HepG2 (cell line): ENCODE measurements at regions not wholly inside any gene's neighbourhood (a gene's known extent, or its start where the extent isn't known, plus 50 kb on each side); places are given as distances from the start of the nearest gene placed in this dataset.
A peak's percentile ranks its signal among the peaks of the same experiment; 100 is the strongest.

Experiments
- BORCS8-MEF2B ChIP-seq: sonication (generic); formaldehyde crosslinking; IDR thresholded peaks from 2 replicates; pipeline ENCODE4 v1.8.0; 2022; ENCODE audit warnings: mild to moderate bottlenecking, missing genetic modification reagents
- ELF3 ChIP-seq: IDR thresholded peaks from 2 replicates; pipeline ENCODE4 v1.6.1; 2016; ENCODE audit warnings: missing genetic modification reagents, missing compliant biosample characterization
- FOXA1 ChIP-seq, 2 experiments: fragments of 450-650 bp in 1 of 2; sonication (generic) in 1 of 2; formaldehyde crosslinking in 1 of 2; IDR thresholded peaks; 2 replicates each; pipeline versions ENCODE4 v1.4.0 to v1.6.1; 2016 to 2020; ENCODE audit warnings: missing genetic modification reagents in 1 of 2
- FOXA3 ChIP-seq: IDR thresholded peaks from 2 replicates; pipeline ENCODE4 v1.6.1; 2016; ENCODE audit warnings: missing genetic modification reagents, missing compliant biosample characterization
- HES4 ChIP-seq: sonication (generic); formaldehyde crosslinking; IDR thresholded peaks from 2 replicates; pipeline ENCODE4 v1.9.0; 2021; ENCODE audit warnings: mild to moderate bottlenecking, missing genetic modification reagents, borderline replicate concordance
- HNF4A ChIP-seq: sonication (generic); formaldehyde crosslinking; IDR thresholded peaks from 2 replicates; pipeline ENCODE4 v1.4.0; 2020; ENCODE audit warnings: missing genetic modification reagents
- KAT8 ChIP-seq: IDR thresholded peaks from 2 replicates; pipeline ENCODE4 v1.6.1; 2016; ENCODE audit warnings: missing genetic modification reagents, missing compliant biosample characterization
- NR2F2 ChIP-seq: IDR thresholded peaks from 2 replicates; pipeline ENCODE4 v1.6.1; 2012; ENCODE audit warnings: low read depth, inconsistent platforms, borderline replicate concordance
- PHF21A ChIP-seq: sonication (generic); formaldehyde crosslinking; IDR thresholded peaks from 2 replicates; pipeline ENCODE4 v1.5.0; 2020; ENCODE audit warnings: mild to moderate bottlenecking, missing genetic modification reagents
- THAP11 ChIP-seq: IDR thresholded peaks from 2 replicates; pipeline ENCODE4 v1.6.1; 2016; ENCODE audit warnings: missing biosample characterization, missing genetic modification reagents
- TRIM24 ChIP-seq: sonication (generic); formaldehyde crosslinking; IDR thresholded peaks from 2 replicates; pipeline ENCODE4 v1.8.0; 2022; ENCODE audit warnings: mild to moderate bottlenecking, missing genetic modification reagents
- ZBTB38 ChIP-seq: sonication (generic); formaldehyde crosslinking; IDR thresholded peaks from 2 replicates; pipeline ENCODE4 v1.5.1; 2020; ENCODE audit warnings: mild to moderate bottlenecking, missing genetic modification reagents
- ZFP82 ChIP-seq: sonication (generic); formaldehyde crosslinking; IDR thresholded peaks from 2 replicates; pipeline ENCODE4 v1.5.1; 2020; ENCODE audit warnings: mild to moderate bottlenecking, missing genetic modification reagents, borderline replicate concordance
- ZIK1 ChIP-seq: sonication (generic); formaldehyde crosslinking; IDR thresholded peaks from 2 replicates; pipeline ENCODE4 v1.5.0; 2020; ENCODE audit warnings: mild to moderate bottlenecking, low read depth, missing genetic modification reagents, borderline replicate concordance
- ZNF160 ChIP-seq: sonication (generic); formaldehyde crosslinking; IDR thresholded peaks from 2 replicates; pipeline ENCODE4 v1.8.0; 2022; ENCODE audit warnings: mild to moderate bottlenecking, inconsistent platforms, missing genetic modification reagents
- ZNF292 ChIP-seq: sonication (generic); formaldehyde crosslinking; IDR thresholded peaks from 2 replicates; pipeline ENCODE4 v1.8.1; 2022; ENCODE audit warnings: mild to moderate bottlenecking, low read depth, missing genetic modification reagents, borderline replicate concordance
- ZNF350 ChIP-seq: sonication (generic); formaldehyde crosslinking; IDR thresholded peaks from 2 replicates; pipeline ENCODE4 v1.4.0; 2020; ENCODE audit warnings: mild to moderate bottlenecking, low read depth, missing genetic modification reagents, borderline replicate concordance
- ZNF629 ChIP-seq: sonication (generic); formaldehyde crosslinking; conservative IDR thresholded peaks from 2 replicates; pipeline ENCODE4 v1.5.0; 2020; ENCODE audit warnings: missing genetic modification reagents
- ZNF749 ChIP-seq: sonication (generic); formaldehyde crosslinking; IDR thresholded peaks from 2 replicates; pipeline ENCODE4 v1.8.0; 2022; ENCODE audit warnings: mild to moderate bottlenecking, missing genetic modification reagents, moderate library complexity, borderline replicate concordance
- TF ChIP-seq, protein P1 (sequence below): IDR thresholded peaks from 2 replicates; pipeline ENCODE4 v1.6.1; 2016; ENCODE audit warnings: low read depth
- TF ChIP-seq, protein P2 (sequence below): sonication (generic); formaldehyde crosslinking; IDR thresholded peaks from 2 replicates; pipeline ENCODE4 v1.8.0; 2022; ENCODE audit warnings: mild to moderate bottlenecking, missing genetic modification reagents
- TF ChIP-seq, protein P3 (sequence below): sonication (generic); formaldehyde crosslinking; IDR thresholded peaks from 2 replicates; pipeline ENCODE4 v1.8.0; 2022; ENCODE audit warnings: missing genetic modification reagents, mild to moderate bottlenecking, moderate library complexity, borderline replicate concordance
- TF ChIP-seq, protein P4 (sequence below): sonication (generic); formaldehyde crosslinking; IDR thresholded peaks from 2 replicates; pipeline ENCODE4 v1.4.0; 2020; ENCODE audit warnings: missing genetic modification reagents, borderline replicate concordance

DNA sequence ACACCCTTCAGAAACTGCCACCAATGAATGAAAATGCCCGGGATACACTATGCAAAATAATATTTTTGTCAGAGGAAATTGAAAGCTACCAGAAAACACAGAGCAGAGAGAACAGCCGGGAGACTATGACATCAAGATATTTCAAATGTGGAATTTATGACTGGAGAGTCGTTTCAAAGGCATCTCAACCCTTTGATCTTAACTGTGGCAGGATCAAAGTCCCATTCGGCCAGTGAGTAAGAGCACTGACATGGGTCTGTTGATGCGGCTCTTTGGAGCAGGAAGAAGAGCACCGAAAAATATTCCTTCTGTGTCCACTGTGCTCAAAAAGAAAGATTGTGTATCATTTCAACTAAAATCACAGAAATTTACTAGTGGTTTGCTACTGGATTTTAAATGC, 201.9 kb downstream of the RFC3 start (continued):
- TF ChIP-seq, protein P1, sequence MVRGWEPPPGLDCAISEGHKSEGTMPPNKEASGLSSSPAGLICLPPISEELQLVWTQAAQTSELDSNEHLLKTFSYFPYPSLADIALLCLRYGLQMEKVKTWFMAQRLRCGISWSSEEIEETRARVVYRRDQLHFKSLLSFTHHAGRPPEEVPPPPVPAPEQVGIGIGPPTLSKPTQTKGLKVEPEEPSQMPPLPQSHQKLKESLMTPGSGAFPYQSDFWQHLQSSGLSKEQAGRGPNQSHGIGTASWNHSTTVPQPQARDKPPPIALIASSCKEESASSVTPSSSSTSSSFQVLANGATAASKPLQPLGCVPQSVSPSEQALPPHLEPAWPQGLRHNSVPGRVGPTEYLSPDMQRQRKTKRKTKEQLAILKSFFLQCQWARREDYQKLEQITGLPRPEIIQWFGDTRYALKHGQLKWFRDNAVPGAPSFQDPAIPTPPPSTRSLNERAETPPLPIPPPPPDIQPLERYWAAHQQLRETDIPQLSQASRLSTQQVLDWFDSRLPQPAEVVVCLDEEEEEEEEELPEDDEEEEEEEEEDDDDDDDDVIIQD (CRISPR knock-in tag) = peak; percentile 95
- TF ChIP-seq ZBTB38 (CRISPR knock-in tag) (no peak), HES4 (CRISPR knock-in tag) (no peak), FOXA1 (IDR thresholded peaks at IDR 0.05) (no peak), FOXA1 (CRISPR knock-in tag; IDR thresholded peaks at IDR 0.05) (peak; percentile 45; the same call in 1 of the 2 replicates), TRIM24 (CRISPR knock-in tag) (no peak), ELF3 (CRISPR knock-in tag) (peak; percentile 96), ZFP82 (no peak), KAT8 (peak; percentile 24; the same call in 1 of the 2 replicates), ZNF350 (CRISPR knock-in tag) (no peak), ZNF749 (CRISPR knock-in tag) (no peak), PHF21A (CRISPR knock-in tag) (peak; percentile 57; the same call in 1 of the 2 replicates), BORCS8-MEF2B (CRISPR knock-in tag) (no peak), FOXA3 (peak; percentile 73), NR2F2 (0 out of 2 replicates have a peak, but pooled peaks have one; percentile 44), ZNF160 (CRISPR knock-in tag) (no peak), THAP11 (CRISPR knock-in tag) (peak; percentile 45; the same call in 1 of the 2 replicates), ZNF629 (CRISPR knock-in tag) (peak; percentile 31; the same call in 1 of the 2 replicates), ZNF292 (CRISPR knock-in tag) (peak; percentile 85; the same call in 1 of the 2 replicates), ZIK1 (no peak), HNF4A (peak; percentile 97)
- TF ChIP-seq, protein P2, sequence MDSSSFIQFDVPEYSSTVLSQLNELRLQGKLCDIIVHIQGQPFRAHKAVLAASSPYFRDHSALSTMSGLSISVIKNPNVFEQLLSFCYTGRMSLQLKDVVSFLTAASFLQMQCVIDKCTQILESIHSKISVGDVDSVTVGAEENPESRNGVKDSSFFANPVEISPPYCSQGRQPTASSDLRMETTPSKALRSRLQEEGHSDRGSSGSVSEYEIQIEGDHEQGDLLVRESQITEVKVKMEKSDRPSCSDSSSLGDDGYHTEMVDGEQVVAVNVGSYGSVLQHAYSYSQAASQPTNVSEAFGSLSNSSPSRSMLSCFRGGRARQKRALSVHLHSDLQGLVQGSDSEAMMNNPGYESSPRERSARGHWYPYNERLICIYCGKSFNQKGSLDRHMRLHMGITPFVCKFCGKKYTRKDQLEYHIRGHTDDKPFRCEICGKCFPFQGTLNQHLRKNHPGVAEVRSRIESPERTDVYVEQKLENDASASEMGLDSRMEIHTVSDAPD (CRISPR knock-in tag) = no peak
- TF ChIP-seq, protein P3, sequence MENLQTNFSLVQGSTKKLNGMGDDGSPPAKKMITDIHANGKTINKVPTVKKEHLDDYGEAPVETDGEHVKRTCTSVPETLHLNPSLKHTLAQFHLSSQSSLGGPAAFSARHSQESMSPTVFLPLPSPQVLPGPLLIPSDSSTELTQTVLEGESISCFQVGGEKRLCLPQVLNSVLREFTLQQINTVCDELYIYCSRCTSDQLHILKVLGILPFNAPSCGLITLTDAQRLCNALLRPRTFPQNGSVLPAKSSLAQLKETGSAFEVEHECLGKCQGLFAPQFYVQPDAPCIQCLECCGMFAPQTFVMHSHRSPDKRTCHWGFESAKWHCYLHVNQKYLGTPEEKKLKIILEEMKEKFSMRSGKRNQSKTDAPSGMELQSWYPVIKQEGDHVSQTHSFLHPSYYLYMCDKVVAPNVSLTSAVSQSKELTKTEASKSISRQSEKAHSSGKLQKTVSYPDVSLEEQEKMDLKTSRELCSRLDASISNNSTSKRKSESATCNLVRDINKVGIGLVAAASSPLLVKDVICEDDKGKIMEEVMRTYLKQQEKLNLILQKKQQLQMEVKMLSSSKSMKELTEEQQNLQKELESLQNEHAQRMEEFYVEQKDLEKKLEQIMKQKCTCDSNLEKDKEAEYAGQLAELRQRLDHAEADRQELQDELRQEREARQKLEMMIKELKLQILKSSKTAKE (CRISPR knock-in tag) = no peak
- TF ChIP-seq, protein P4, sequence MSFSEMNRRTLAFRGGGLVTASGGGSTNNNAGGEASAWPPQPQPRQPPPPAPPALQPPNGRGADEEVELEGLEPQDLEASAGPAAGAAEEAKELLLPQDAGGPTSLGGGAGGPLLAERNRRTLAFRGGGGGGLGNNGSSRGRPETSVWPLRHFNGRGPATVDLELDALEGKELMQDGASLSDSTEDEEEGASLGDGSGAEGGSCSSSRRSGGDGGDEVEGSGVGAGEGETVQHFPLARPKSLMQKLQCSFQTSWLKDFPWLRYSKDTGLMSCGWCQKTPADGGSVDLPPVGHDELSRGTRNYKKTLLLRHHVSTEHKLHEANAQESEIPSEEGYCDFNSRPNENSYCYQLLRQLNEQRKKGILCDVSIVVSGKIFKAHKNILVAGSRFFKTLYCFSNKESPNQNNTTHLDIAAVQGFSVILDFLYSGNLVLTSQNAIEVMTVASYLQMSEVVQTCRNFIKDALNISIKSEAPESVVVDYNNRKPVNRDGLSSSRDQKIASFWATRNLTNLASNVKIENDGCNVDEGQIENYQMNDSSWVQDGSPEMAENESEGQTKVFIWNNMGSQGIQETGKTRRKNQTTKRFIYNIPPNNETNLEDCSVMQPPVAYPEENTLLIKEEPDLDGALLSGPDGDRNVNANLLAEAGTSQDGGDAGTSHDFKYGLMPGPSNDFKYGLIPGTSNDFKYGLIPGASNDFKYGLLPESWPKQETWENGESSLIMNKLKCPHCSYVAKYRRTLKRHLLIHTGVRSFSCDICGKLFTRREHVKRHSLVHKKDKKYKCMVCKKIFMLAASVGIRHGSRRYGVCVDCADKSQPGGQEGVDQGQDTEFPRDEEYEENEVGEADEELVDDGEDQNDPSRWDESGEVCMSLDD (CRISPR knock-in tag) = no peak
